GM12892 (cell line): ENCODE measurements at regions not wholly inside any gene's neighbourhood (a gene's known extent, or its start where the extent isn't known, plus 50 kb on each side); places are given as distances from the start of the nearest gene placed in this dataset.

Experiments
- POLR2A ChIP-seq: IDR thresholded peaks from 2 replicates; pipeline ENCODE4 v1.6.1; 2011; ENCODE audit warnings: low read depth, low read length, control low read depth
- POLR2AphosphoS5 ChIP-seq: IDR thresholded peaks from 2 replicates; pipeline ENCODE4 v1.6.1; 2011; ENCODE audit warnings: low read depth, low read length, control low read depth

DNA sequence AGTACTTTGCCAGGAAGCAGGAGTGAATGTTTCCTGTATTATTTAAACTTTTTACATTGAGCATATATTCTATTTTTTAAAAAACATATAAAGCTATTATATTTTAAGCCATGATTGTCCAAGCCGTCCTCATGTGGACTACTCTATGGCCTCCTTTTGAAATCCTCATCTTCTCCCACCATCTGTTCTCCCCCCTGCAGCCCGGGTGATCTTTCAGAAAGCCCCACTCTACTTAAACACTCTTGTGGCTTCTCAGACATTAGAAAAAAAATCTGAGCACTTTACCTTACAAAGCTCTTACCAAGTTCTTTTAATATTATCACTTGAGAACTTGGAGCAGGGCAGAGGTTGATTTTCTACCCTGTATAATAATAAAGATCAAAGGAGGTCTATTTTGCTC lies 95.4 kb downstream of the CAVIN4 start:
- TF ChIP-seq POLR2A (no peak), POLR2AphosphoS5 (no peak)
